Peyer's patch (tissue), 4 donors: ENCODE measurements at regions not wholly inside any gene's neighbourhood (a gene's known extent, or its start where the extent isn't known, plus 50 kb on each side); places are given as distances from the start of the nearest gene placed in this dataset.

ENCODE experiments used
- CTCF ChIP-seq, 6 experiments: fragments of 450-650 bp in 4 of 6; fragments of 200-600 bp in 2 of 6; sonication (generic) in 1 of 6; IDR thresholded peaks; one replicate each; pipeline ENCODE4 v1.5.1; 2017 to 2019; ENCODE audit warnings: antibody characterized with exemption in 6 of 6, mild to moderate bottlenecking in 3 of 6, moderate library complexity in 1 of 6
- POLR2A ChIP-seq, 2 donors: fragments of 450-650 bp; IDR thresholded peaks; one replicate each; pipeline ENCODE4 v1.5.1; 2017; ENCODE audit warnings: antibody characterized with exemption in 2 of 2, mild to moderate bottlenecking in 2 of 2, moderate library complexity in 2 of 2

- TF ChIP-seq CTCF (IDR thresholded peaks at IDR 0.05) (no peak), POLR2A (IDR thresholded peaks at IDR 0.05) (no peak)
Observed at GRCh38 chr1:172957491-172957890, 93.2 kb downstream of the TNFSF18 start.
